Fibroblast of lung (primary cell): ENCODE measurements at regions not wholly inside any gene's neighbourhood (a gene's known extent, or its start where the extent isn't known, plus 50 kb on each side); places are given as distances from the start of the nearest gene placed in this dataset.

Source experiments
- DNase-seq, 2 donors: peaks; one replicate each; pipeline versions ENCODE4 v3.0.0 to v3.0.0-alpha.2; 2010; ENCODE audit warnings: low read depth in 2 of 2
- H2AFZ ChIP-seq: 2 replicates; pipeline ENCODE4 v1.5.1; 2012; ENCODE audit warnings: low read length, control low read depth, inconsistent platforms
- H3K27ac ChIP-seq: 2 replicates; pipeline ENCODE4 v1.5.1; 2011; ENCODE audit warnings: low read length, control low read depth; ENCODE audit not compliant: insufficient read depth
- H3K27me3 ChIP-seq: 2 replicates; pipeline ENCODE4 v1.5.1; 2011; ENCODE audit warnings: mild to moderate bottlenecking, low read length; ENCODE audit not compliant: control insufficient read depth, insufficient read depth
- H3K36me3 ChIP-seq: 2 replicates; pipeline ENCODE4 v1.5.1; 2011; ENCODE audit warnings: low read length; ENCODE audit not compliant: control insufficient read depth, insufficient read depth
- H3K4me1 ChIP-seq: 2 replicates; pipeline ENCODE4 v1.5.1; 2011; ENCODE audit warnings: low read length; ENCODE audit not compliant: control insufficient read depth, insufficient read depth; ENCODE audit errors: extremely low read depth
- H3K4me2 ChIP-seq: 2 replicates; pipeline ENCODE4 v1.5.1; 2011; ENCODE audit warnings: low read length, control low read depth; ENCODE audit not compliant: insufficient read depth; ENCODE audit errors: extremely low read depth
- H3K4me3 ChIP-seq, 4 experiments: fragments of 200-600 bp in 1 of 4; sonication (generic) in 1 of 4; replicated peaks in 1 of 4; 2 replicates each; pipeline ENCODE4 v1.5.1; 2011 to 2016; ENCODE audit warnings: low read length in 4 of 4, low read depth in 3 of 4, mild to moderate bottlenecking in 3 of 4, control low read depth in 2 of 4, inconsistent platforms in 1 of 4, mixed read lengths in 1 of 4; ENCODE audit not compliant: insufficient read depth in 1 of 4; ENCODE audit errors: control extremely low read depth in 1 of 4
- H3K79me2 ChIP-seq: 2 replicates; pipeline ENCODE4 v1.5.1; 2012; ENCODE audit warnings: mild to moderate bottlenecking, low read length, inconsistent platforms; ENCODE audit not compliant: control insufficient read depth, insufficient read depth
- H3K9ac ChIP-seq: 2 replicates; pipeline ENCODE4 v1.5.1; 2011; ENCODE audit warnings: mild to moderate bottlenecking, low read length, control low read depth; ENCODE audit not compliant: insufficient read depth
- H3K9me3 ChIP-seq: 2 replicates; pipeline ENCODE4 v1.5.1; 2012; ENCODE audit warnings: low read depth, low read length; ENCODE audit not compliant: control insufficient read depth, insufficient read depth
- H4K20me1 ChIP-seq: 2 replicates; pipeline ENCODE4 v1.5.1; 2011; ENCODE audit warnings: low read length; ENCODE audit not compliant: control insufficient read depth, insufficient read depth; ENCODE audit errors: extremely low read depth
- EZH2 ChIP-seq: IDR thresholded peaks from 2 replicates; pipeline ENCODE4 v1.5.1; 2012; ENCODE audit warnings: low read length, control low read depth, mild to moderate bottlenecking; ENCODE audit errors: missing control alignments
- TF ChIP-seq, protein P1 (sequence below), 2 donors: IDR thresholded peaks in 1 of 2; conservative IDR thresholded peaks in 1 of 2; 1 replicate in 1 of 2; 2 replicates in 1 of 2; pipeline ENCODE4 v1.5.1; 2011 to 2012; ENCODE audit warnings: low read length in 2 of 2, control low read depth in 1 of 2, inconsistent platforms in 1 of 2, low read depth in 1 of 2, mild to moderate bottlenecking in 1 of 2

DNA sequence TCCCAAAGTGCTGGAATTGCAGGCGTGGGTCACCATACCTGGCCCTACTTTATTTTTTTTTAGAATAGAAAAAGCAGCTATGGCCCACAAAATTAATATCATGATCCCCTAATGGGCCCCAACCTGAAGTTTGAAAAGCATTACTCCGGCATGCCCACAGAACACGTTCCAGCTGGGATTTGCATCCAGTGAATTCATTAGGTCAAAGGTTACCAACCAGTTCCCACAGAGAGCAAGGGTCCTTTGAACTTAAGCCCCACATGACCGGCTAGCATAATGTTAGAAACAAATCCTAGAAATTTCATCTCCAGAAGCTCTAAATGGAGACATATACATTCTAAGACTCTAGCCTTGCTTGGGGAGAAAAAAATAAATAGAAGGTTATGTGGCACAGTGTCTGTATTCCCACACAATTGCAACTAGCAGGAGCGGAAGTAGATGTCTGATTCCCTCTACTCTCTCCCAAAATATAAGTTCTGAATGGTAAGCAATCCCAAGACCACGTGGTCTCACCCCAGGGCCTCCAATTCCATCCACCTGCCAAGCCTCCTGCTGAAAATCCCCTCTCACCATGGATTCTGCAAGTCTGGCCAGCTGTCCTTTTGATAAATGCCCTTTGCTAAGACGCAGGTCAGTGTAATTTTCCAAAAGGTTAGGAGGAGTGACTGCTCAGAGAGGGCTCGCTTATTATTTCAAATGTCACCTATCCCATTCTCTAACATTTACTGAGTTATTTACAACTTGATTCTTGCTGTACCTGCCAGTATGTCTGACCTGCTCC, 395.8 kb downstream of the NPIPA8 start:
- no peak overlapping the region for H3K4me2 ChIP-seq
- no peaks in the 10 kb centered on the region for H3K9me3 ChIP-seq
- DNase-seq: no peak
- no peak overlapping the region for H3K9ac ChIP-seq
- no peaks in the 10 kb centered on the region for H3K27me3 ChIP-seq
- no peak overlapping the region for H2AFZ ChIP-seq
- no peaks in the 10 kb centered on the region for H3K79me2 ChIP-seq
- no peak for TF ChIP-seq EZH2
- TF ChIP-seq, protein P1, sequence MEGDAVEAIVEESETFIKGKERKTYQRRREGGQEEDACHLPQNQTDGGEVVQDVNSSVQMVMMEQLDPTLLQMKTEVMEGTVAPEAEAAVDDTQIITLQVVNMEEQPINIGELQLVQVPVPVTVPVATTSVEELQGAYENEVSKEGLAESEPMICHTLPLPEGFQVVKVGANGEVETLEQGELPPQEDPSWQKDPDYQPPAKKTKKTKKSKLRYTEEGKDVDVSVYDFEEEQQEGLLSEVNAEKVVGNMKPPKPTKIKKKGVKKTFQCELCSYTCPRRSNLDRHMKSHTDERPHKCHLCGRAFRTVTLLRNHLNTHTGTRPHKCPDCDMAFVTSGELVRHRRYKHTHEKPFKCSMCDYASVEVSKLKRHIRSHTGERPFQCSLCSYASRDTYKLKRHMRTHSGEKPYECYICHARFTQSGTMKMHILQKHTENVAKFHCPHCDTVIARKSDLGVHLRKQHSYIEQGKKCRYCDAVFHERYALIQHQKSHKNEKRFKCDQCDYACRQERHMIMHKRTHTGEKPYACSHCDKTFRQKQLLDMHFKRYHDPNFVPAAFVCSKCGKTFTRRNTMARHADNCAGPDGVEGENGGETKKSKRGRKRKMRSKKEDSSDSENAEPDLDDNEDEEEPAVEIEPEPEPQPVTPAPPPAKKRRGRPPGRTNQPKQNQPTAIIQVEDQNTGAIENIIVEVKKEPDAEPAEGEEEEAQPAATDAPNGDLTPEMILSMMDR (conservative IDR thresholded peaks at IDR 0.05 in 1 of 2, IDR thresholded peaks at IDR 0.05 in 1 of 2; ENCODE audit: low read depth in 1 of 2, low read length in 2 of 2): no peak
- no peak overlapping the region for H3K27ac ChIP-seq
- no peaks in the 10 kb centered on the region for H4K20me1 ChIP-seq
- H3K4me3 ChIP-seq: no peak overlapping the region
- H3K4me1 ChIP-seq: no peaks in the 10 kb centered on the region
- H3K36me3 ChIP-seq: no peaks in the 10 kb centered on the region

DNA sequence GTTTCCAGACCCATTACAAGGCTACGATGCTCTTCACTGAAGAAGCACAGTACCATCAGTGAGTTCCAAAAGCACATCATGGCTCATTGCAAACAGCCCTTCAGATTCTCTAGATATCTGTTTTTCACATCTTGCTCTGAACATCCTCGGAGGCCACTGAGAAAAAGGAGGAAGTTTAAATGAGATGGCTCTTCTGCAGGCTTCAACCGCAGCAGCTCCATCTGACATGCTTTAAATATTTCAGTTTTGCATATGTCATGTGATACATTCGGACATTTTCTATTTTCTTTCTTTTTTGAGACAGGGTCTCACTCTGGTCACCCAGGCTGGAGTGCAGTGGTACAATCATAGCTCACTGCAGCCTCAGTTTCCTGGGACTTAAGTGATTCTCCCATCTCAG, 396.8 kb downstream of the NPIPA8 start:
- no peaks in the 10 kb centered on the region for H3K79me2 ChIP-seq
- H3K9ac ChIP-seq: no peak overlapping the region
- no peak overlapping the region for H3K4me3 ChIP-seq
- H3K9me3 ChIP-seq: no peaks in the 10 kb centered on the region
- no peaks in the 10 kb centered on the region for H3K36me3 ChIP-seq
- H3K4me1 ChIP-seq: no peaks in the 10 kb centered on the region
- H3K27me3 ChIP-seq: no peaks in the 10 kb centered on the region
- no peak for DNase-seq
- H4K20me1 ChIP-seq: no peaks in the 10 kb centered on the region
- no peak overlapping the region for H3K4me2 ChIP-seq
- TF ChIP-seq, protein P1 (conservative IDR thresholded peaks at IDR 0.05 in 1 of 2, IDR thresholded peaks at IDR 0.05 in 1 of 2; ENCODE audit: low read depth in 1 of 2, low read length in 2 of 2): no peak
- no peak for TF ChIP-seq EZH2
- no peak overlapping the region for H3K27ac ChIP-seq
- H2AFZ ChIP-seq: no peak overlapping the region

DNA sequence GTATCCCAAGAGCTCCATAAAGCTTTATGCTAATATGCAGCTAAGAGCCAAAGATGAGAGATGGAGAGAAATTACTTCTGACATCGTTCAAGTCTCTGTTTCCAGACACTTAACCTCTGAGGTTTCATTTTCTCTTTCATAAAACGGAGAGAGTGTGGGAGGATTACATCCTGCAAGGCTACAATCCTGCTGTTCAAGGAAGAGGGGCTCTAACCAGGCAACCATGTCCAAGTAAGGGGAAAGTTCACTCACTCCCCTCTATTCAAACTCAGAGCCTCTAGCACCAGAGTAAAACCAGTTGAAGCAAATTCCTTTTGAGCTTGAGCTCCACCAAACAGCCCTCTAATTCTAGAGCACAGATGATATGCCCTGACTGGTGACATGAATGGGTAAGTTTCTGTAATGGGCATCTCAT, 397.4 kb downstream of the NPIPA8 start:
- H3K27ac ChIP-seq: no peak overlapping the region
- no peak overlapping the region for H2AFZ ChIP-seq
- no peaks in the 10 kb centered on the region for H3K9me3 ChIP-seq
- H4K20me1 ChIP-seq: no peaks in the 10 kb centered on the region
- H3K4me2 ChIP-seq: no peak overlapping the region
- no peaks in the 10 kb centered on the region for H3K4me1 ChIP-seq
- H3K4me3 ChIP-seq: no peak overlapping the region
- TF ChIP-seq, protein P1 (conservative IDR thresholded peaks at IDR 0.05 in 1 of 2, IDR thresholded peaks at IDR 0.05 in 1 of 2; ENCODE audit: low read depth in 1 of 2, low read length in 2 of 2): no peak
- TF ChIP-seq EZH2: no peak
- DNase-seq: no peak
- H3K79me2 ChIP-seq: no peaks in the 10 kb centered on the region
- H3K36me3 ChIP-seq: no peaks in the 10 kb centered on the region
- no peaks in the 10 kb centered on the region for H3K27me3 ChIP-seq
- H3K9ac ChIP-seq: no peak overlapping the region
